Activated T-cell treated with anti-CD3 and anti-CD28 coated beads, Interleukin-2, amount 50 U/mL, for 24 hours (primary cell): ENCODE measurements at regions not wholly inside any gene's neighbourhood (a gene's known extent, or its start where the extent isn't known, plus 50 kb on each side); places are given as distances from the start of the nearest gene placed in this dataset.

Experiments used
- DNase-seq: peaks from one replicate; pipeline ENCODE4 v3.0.0-alpha.2; 2020
- H3K27ac Mint-ChIP-seq: 2 replicates; pipeline ENCODE4 v1.8.0; 2020; ENCODE audit warnings: mild to moderate bottlenecking, mixed read lengths
- H3K27me3 Mint-ChIP-seq: 2 replicates; pipeline ENCODE4 v1.8.0; 2020; ENCODE audit warnings: mixed read lengths
- H3K36me3 Mint-ChIP-seq: 2 replicates; pipeline ENCODE4 v1.8.0; 2020; ENCODE audit warnings: low read depth, mixed read lengths
- H3K4me1 Mint-ChIP-seq: 2 replicates; pipeline ENCODE4 v1.8.0; 2020; ENCODE audit warnings: low read depth, mixed read lengths
- H3K4me3 Mint-ChIP-seq: 2 replicates; pipeline ENCODE4 v1.8.0; 2020; ENCODE audit warnings: mild to moderate bottlenecking, moderate library complexity, mixed read lengths
- H3K9me3 Mint-ChIP-seq: 2 replicates; pipeline ENCODE4 v1.8.0; 2020; ENCODE audit warnings: mixed read lengths

- Mint-ChIP-seq H3K27me3 (peaks cover 53% of the 10 kb centered on the region), H3K27ac (no peak overlapping the region), H3K9me3 (no peaks in the 10 kb centered on the region), H3K4me1 (no peaks in the 10 kb centered on the region), H3K36me3 (no peaks in the 10 kb centered on the region), H3K4me3 (no peak overlapping the region)
- DNase-seq = no peak
Observed at GRCh38 chr14:56892959-56893358, 82.7 kb upstream of the OTX2 start.

DNA sequence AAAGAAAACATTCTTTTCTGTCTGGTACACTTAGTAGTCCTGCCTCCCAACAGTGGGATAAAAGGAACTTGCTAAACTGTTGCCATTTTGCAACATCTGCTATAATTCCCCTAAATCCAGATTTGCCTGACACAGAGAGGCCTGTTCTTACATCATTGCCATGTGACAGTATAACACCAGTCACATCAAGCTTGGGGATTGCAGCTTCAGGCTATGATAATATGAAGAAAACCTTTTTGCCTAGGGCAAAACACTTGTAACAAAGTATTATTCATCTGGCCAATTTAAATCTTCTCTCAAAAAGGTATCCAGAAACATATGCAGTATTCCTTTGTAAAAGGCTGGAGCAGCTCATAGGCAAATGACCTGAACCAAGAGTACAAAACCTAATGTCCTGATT lies 80.9 kb upstream of the OTX2 start:
- Mint-ChIP-seq H3K36me3 (no peaks in the 10 kb centered on the region), H3K27me3 (peaks cover 63% of the 10 kb centered on the region), H3K4me3 (no peak overlapping the region), H3K9me3 (no peaks in the 10 kb centered on the region), H3K27ac (no peak overlapping the region), H3K4me1 (no peaks in the 10 kb centered on the region)
- DNase-seq = no peak

GRCh38 chr14:56889705-56890104 lies 79.4 kb upstream of the OTX2 start:
- H3K36me3 Mint-ChIP-seq = no peaks in the 10 kb centered on the region
- no peaks in the 10 kb centered on the region for H3K4me1 Mint-ChIP-seq
- no peak overlapping the region for H3K27ac Mint-ChIP-seq
- no peaks in the 10 kb centered on the region for H3K9me3 Mint-ChIP-seq
- peaks cover 53% of the 10 kb centered on the region for H3K27me3 Mint-ChIP-seq
- H3K4me3 Mint-ChIP-seq = no peak overlapping the region
- DNase-seq = no peak

- Mint-ChIP-seq H3K36me3 (no peaks in the 10 kb centered on the region), H3K27me3 (peaks cover 52% of the 10 kb centered on the region), H3K9me3 (no peaks in the 10 kb centered on the region), H3K27ac (no peak overlapping the region), H3K4me1 (no peaks in the 10 kb centered on the region), H3K4me3 (no peak overlapping the region)
- no peak for DNase-seq
Observed at GRCh38 chr14:56888274-56888673, 78.0 kb upstream of the OTX2 start.

DNA sequence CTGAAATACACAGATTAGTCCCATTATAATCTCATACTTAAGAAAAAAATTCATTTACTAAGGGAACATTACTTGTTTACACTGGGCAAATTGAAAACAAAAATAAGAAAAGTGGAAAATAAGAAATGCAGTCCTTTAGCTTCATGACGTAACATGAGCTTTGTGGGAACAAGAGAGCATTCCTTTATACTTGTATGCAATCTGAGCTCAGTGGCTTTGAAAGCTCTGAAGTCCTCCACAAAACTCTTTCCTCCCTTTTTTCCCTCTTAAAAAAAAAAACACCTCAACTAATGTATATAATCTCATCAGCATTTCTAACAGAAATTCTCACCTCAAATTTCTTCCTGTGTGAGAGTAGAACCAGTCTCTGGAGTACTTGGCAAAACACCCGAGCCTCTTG lies 76.9 kb upstream of the OTX2 start:
- Mint-ChIP-seq H3K27ac (no peak overlapping the region), H3K36me3 (no peaks in the 10 kb centered on the region), H3K9me3 (no peaks in the 10 kb centered on the region), H3K27me3 (peaks cover 48% of the 10 kb centered on the region), H3K4me3 (no peak overlapping the region), H3K4me1 (no peaks in the 10 kb centered on the region)
- no peak for DNase-seq

- no peak for DNase-seq
- Mint-ChIP-seq H3K4me3 (no peak overlapping the region), H3K4me1 (no peaks in the 10 kb centered on the region), H3K27ac (no peak overlapping the region), H3K27me3 (peaks cover 43% of the 10 kb centered on the region), H3K36me3 (no peaks in the 10 kb centered on the region), H3K9me3 (no peaks in the 10 kb centered on the region)
Observed at GRCh38 chr14:56886471-56887062, 76.3 kb upstream of the OTX2 start.

DNA sequence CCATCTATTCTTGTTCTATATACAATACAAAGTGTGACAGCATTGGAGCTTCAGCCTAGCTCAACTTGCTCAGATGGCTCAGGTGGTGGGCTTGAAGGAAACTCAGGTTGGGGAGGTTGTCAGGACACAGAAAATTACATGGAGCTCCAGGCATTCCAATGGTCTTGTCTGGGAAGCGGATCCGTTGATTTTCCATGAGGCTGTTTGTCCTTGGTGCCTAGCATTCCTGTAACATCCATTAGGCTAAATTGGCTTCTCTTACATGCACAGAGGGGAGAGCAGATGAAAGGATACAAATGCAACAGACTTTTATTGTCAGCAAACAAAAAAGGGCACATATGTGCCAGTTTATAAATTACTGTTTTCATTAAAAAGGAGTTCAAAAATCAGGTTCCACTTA lies 75.5 kb upstream of the OTX2 start:
- H3K27me3 Mint-ChIP-seq = peaks cover 38% of the 10 kb centered on the region
- no peak overlapping the region for H3K27ac Mint-ChIP-seq
- no peak for DNase-seq
- no peaks in the 10 kb centered on the region for H3K4me1 Mint-ChIP-seq
- no peaks in the 10 kb centered on the region for H3K9me3 Mint-ChIP-seq
- H3K36me3 Mint-ChIP-seq = no peaks in the 10 kb centered on the region
- no peak overlapping the region for H3K4me3 Mint-ChIP-seq

DNA sequence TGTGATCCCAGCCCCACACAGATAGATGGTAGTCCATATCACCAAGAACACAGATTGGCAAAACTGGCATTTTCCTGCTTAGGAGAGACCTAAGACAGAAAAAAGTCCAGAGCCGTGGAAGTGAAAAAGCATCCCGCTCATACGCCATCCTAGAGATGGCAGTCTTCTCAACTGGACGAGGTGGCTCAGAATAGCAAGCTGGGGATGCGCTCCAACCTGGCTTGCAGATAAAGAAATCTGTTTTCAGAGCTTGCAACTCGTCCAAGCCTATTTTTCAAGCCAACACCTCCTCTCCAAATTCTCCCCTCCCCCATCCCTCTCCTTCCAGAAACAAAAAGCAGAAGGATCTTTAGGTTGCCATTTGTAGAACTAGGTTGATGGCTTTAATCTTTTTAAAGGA lies 74.3 kb upstream of the OTX2 start:
- Mint-ChIP-seq H3K27me3 (peaks cover 43% of the 10 kb centered on the region), H3K36me3 (no peaks in the 10 kb centered on the region), H3K4me1 (no peaks in the 10 kb centered on the region), H3K27ac (no peak overlapping the region), H3K9me3 (no peaks in the 10 kb centered on the region), H3K4me3 (no peak overlapping the region)
- DNase-seq = no peak

- Mint-ChIP-seq H3K4me3 (no peak overlapping the region), H3K27ac (no peak overlapping the region), H3K9me3 (no peaks in the 10 kb centered on the region), H3K27me3 (peaks cover 34% of the 10 kb centered on the region), H3K36me3 (no peaks in the 10 kb centered on the region), H3K4me1 (no peaks in the 10 kb centered on the region)
- no peak for DNase-seq
Observed at GRCh38 chr14:56881181-56881580, 70.9 kb upstream of the OTX2 start.

DNA sequence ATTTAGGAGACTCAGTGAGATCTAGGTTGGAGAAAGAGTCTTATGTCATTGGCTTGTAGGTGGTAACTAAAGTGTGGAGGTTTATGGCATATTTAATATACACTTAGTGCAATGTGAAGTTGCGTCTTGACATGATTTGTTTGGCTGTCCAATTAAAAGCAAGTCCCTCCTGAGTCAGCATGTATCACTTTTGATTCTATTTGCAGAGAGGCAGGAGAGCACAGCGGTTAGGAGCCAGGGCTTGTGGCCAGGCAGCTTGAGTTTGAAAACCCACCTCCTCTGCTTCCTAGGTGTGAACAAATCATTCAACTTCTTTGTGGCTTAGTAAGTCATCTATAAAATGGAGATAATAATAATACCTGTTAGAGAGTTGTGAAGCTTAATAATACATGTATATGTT lies 68.5 kb upstream of the OTX2 start:
- no peak for DNase-seq
- Mint-ChIP-seq H3K4me1 (no peaks in the 10 kb centered on the region), H3K4me3 (no peak overlapping the region), H3K9me3 (no peaks in the 10 kb centered on the region), H3K27ac (no peak overlapping the region), H3K36me3 (no peaks in the 10 kb centered on the region), H3K27me3 (peaks cover 28% of the 10 kb centered on the region)

- Mint-ChIP-seq H3K27ac (no peak overlapping the region), H3K36me3 (no peaks in the 10 kb centered on the region), H3K27me3 (peaks cover 17% of the 10 kb centered on the region), H3K9me3 (no peaks in the 10 kb centered on the region), H3K4me1 (no peaks in the 10 kb centered on the region), H3K4me3 (no peak overlapping the region)
- DNase-seq = no peak
Observed at GRCh38 chr14:56875104-56875675, 64.9 kb upstream of the OTX2 start.

DNA sequence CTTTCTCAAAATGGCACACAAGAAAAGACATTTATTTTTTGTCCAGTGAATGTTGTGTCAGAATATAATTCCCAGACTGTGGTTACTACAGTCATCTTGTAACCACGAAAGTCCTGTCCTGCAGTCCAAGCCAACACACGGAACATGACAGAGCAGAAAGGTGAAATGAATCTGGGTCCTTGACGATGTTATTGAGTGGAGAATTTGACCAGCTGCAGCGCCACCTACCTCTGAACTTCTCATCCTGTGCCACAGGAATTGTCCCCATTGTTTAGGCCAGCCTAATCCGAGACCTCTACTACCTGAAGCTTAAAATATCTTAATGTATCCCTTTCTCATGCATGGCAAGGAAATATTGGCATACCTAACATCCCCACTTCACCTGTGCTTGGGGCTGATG lies 64.1 kb upstream of the OTX2 start:
- H3K36me3 Mint-ChIP-seq = no peaks in the 10 kb centered on the region
- DNase-seq = no peak
- H3K4me1 Mint-ChIP-seq = no peaks in the 10 kb centered on the region
- H3K9me3 Mint-ChIP-seq = no peaks in the 10 kb centered on the region
- H3K4me3 Mint-ChIP-seq = no peak overlapping the region
- no peak overlapping the region for H3K27ac Mint-ChIP-seq
- H3K27me3 Mint-ChIP-seq = peaks cover 12% of the 10 kb centered on the region

GRCh38 chr14:56870336-56870735 lies 60.1 kb upstream of the OTX2 start:
- DNase-seq = no peak
- Mint-ChIP-seq H3K36me3 (no peaks in the 10 kb centered on the region), H3K9me3 (no peaks in the 10 kb centered on the region), H3K27ac (no peak overlapping the region), H3K27me3 (no peaks in the 10 kb centered on the region), H3K4me1 (no peaks in the 10 kb centered on the region), H3K4me3 (no peak overlapping the region)

- Mint-ChIP-seq H3K4me3 (no peak overlapping the region), H3K9me3 (no peaks in the 10 kb centered on the region), H3K27me3 (no peaks in the 10 kb centered on the region), H3K36me3 (no peaks in the 10 kb centered on the region), H3K4me1 (no peaks in the 10 kb centered on the region), H3K27ac (no peak overlapping the region)
- DNase-seq = no peak
Observed at GRCh38 chr14:56868660-56869059, 58.4 kb upstream of the OTX2 start.

DNA sequence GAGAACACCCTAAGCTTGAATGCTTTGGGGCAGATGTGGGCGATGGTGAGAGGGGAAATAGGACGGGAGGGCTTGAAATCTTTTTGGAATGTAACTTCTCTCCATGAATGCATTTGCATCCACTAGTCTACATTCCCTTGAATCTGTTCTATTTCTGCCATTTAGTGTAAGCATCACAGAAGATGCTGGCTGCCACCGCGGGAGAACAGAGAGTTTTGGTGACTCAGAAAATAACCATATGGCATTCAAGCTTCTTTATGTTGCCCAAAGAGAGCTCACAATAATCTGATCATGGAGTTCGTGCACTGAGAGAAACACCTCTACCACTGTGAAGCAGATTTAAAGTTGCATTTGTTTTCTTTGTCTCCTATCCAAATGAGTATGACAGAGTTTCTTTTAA lies 52.6 kb upstream of the OTX2 start:
- H3K4me1 Mint-ChIP-seq = no peaks in the 10 kb centered on the region
- DNase-seq = no peak
- peaks cover 20% of the 10 kb centered on the region for H3K27me3 Mint-ChIP-seq
- H3K4me3 Mint-ChIP-seq = no peak overlapping the region
- H3K27ac Mint-ChIP-seq = no peak overlapping the region
- no peaks in the 10 kb centered on the region for H3K36me3 Mint-ChIP-seq
- no peaks in the 10 kb centered on the region for H3K9me3 Mint-ChIP-seq

DNA sequence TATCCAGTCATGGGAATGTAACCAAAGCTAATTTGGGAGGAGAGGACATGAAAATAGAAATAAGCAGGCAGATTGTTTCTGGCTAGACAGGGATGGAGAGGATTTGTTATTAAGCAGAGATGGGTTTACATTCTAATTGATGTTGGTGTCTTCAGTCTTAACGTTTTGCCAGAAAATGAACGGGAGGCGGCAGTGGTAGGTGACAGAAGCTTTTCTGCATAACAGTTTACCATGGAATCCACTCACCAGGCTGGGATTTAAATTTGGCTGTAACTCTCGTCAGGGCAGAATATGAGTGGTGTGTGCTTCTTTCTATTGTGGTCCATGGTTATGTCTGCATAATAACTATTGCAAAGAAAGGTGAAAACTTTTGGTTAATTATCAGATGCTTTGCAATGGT lies 50.2 kb upstream of the OTX2 start:
- Mint-ChIP-seq H3K27ac (no peak overlapping the region), H3K9me3 (no peaks in the 10 kb centered on the region), H3K4me3 (no peak overlapping the region), H3K4me1 (peaks cover 2% of the 10 kb centered on the region), H3K27me3 (peaks cover 37% of the 10 kb centered on the region), H3K36me3 (no peaks in the 10 kb centered on the region)
- no peak for DNase-seq
